Renal cortical epithelial cell (primary cell): ENCODE measurements at regions not wholly inside any gene's neighbourhood (a gene's known extent, or its start where the extent isn't known, plus 50 kb on each side); places are given as distances from the start of the nearest gene placed in this dataset.
"Not testable (repeated sequence)": the region's sequence is repeated elsewhere in the genome, so short reads cannot be mapped to it uniquely, and the experiment has no call there.

Experiments used
- DNase-seq: peaks from one replicate; pipeline ENCODE4 v3.0.0-alpha.2; 2011; ENCODE audit warnings: low read depth

DNA sequence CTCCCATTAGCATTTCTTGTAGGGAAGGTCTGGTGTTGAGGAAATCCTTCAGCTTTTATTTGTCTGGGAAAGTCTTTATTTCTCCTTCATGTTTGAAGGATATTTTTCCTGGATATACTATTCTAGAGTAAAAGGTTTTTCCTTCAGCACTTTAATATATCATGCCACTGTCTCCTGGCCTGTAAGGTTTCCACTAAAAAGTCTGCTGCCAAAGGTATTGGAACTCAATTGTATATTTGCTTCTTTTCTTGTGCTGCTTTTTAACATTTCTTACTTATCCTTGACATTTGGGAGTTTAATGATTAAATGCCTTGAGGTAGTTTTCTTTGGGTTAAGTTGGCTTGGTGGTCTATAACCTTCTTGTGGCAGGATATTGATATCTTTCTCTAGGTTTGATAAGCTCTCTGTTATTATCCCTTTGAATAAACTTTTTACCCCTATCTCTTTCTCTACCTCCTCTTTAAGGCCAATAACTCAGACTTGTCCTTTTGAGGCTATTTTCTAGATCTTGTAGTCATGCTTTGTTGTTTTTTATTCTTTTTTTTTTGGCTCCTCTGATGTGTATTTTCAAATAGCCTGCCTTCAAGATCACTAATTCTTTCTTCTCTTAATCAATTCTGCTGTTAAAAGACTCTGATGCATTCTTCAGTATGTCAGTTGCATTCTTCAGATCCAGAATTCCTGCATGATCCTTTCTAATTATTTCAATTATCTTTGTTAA is 225.0 kb upstream of the ZNF217 start:
- no peak for DNase-seq

DNA sequence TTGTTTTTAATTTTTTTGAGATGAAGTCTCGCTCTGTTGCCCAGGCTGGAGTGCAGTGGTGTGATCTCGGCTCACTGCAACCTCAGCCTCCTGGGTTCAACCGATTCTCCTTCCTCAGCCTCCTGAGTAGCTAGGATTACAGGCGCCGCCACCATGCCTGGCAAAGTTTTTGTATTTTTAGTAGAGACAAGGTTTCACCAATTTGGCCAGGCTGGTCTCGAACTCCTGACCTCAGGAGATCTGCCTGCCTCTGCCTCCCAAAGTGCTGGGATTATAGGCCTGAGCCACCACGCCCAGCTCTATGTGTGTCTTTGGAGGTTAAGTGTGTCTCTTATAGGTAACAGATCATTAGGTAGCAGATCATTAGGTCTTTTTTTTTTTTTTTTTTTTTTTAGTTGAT is 223.9 kb upstream of the ZNF217 start:
- not testable (repeated sequence) for DNase-seq

DNA sequence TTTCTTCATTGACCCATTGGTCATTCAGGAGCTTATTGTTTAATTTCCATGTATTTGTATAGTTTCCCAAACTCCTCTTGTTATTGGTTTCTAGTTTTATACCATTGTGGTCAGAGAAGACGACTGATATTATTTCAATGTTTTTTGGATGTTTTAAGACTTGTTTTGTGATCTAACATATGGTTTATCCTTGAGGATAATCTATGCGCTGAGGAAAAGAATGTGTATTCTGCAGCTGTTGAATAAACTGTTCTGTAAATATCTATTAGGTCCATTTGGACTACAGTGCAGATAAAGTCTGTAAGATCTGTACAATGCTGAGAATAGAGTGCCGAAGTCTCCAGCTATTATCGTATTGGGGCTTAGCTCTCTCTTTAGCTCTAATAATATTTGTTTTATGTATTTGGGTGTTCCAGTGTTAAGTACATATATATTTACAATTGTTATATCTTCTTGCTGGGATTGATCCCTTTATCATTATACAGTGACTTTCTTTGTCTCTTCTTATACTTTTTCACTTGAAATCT is 223.3 kb upstream of the ZNF217 start:
- DNase-seq: no peak

DNA sequence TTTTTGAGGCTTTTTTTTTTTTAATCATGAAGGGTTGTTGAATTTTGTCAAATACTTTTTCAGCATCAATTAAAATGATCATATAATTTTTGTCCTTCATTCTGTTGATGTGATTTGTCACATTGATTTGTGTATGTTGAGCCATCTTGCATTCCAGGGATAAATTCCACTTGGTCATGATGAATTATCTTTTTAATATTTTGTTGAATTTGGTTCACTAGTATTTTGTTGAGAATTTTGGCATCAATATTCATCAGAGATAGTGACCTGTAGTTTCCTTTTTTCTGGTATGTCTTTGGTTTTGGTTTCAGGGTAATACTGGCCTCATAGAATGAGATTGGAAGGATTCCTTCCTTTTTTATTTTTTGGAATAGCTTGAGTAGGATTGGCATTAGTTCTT is 221.9 kb upstream of the ZNF217 start:
- DNase-seq: no peak

DNA sequence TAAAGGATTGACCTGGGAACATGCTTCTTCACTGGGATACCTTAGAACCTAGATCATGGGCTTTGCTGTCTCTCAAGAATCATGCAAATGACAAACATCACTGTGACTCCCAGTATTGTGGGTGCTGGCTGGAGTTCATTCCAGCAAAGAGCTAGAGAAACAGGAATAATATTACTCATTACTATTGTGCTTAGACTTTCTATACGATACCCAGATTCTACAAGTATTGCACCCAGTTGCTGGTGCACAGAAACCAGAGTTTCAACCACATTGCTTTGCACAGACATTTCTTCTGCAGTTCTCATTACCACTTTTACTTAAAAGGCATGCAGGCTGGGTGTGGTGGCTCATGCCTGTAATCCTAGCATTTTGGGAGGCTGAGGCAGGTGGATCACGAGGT is 220.4 kb upstream of the ZNF217 start:
- DNase-seq: no peak

DNA sequence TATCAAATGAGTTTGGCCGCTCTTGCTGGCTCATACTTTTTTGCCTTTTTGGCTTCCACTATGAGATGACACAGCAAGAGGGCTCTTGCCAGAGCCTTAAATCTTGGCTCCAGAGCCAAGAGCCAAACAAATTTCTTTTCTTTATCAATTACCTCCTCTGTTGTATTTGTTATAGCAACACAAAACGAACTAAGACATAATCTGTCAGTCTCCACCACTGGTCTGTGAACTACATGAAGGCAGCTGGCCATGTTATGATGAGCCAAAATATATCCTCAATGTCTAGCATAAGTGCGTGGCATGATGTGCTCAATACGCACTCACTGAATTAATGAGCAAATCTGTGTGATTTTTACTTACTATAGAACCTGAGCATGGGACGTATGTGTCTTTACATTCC is 220.0 kb upstream of the ZNF217 start:
- no peak for DNase-seq

DNA sequence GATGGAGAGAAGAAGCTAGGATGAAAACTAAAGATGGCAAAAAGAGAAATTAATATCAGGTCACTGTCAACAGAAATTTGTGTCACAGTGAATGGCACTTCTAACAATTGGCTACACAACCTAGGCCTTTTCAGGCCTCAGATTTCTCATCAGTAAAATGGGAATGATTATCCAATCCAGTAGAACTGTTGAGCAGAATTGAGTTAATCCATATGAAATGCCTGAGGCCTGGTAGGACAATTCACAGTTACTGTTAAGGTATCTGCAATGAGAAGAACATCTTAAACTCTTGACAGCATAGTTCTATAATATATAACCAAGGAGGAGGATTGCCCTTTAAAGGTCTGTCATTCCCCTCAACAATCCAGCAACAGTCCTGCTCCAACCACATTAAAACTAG is 217.9 kb upstream of the ZNF217 start:
- DNase-seq: no peak

DNA sequence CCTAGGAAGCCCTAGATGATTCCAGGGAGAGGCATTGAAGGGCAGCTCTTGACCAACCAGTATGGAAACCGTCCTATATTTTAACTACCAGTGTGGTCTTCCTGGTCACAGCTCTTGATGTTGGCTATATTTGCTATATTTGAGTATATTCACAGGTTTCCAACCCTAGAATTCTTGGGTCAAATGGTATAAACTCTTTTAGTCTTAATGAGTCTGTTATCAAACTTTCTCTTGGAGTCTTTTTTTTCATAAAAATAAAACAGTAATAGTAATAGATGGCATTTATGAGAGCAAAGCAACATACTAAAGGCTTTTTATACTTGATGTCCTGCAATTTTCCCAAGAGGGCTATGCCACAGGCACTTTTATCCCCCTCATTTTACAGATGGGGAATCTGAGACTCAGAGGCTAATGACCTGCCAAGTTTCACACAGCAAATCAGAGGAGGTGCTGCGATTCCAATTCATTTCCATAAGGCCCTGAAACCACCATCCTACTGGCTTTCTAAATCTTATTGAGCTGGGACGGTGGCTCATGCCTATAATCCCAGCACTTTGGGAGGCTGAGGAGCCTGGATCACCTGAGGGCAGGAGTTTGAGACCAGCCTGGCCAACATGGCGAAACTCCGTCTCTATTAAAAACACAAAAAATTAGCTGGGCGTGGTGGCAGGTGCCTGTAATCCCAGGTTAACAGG is 217.2 kb upstream of the ZNF217 start:
- DNase-seq: no peak

DNA sequence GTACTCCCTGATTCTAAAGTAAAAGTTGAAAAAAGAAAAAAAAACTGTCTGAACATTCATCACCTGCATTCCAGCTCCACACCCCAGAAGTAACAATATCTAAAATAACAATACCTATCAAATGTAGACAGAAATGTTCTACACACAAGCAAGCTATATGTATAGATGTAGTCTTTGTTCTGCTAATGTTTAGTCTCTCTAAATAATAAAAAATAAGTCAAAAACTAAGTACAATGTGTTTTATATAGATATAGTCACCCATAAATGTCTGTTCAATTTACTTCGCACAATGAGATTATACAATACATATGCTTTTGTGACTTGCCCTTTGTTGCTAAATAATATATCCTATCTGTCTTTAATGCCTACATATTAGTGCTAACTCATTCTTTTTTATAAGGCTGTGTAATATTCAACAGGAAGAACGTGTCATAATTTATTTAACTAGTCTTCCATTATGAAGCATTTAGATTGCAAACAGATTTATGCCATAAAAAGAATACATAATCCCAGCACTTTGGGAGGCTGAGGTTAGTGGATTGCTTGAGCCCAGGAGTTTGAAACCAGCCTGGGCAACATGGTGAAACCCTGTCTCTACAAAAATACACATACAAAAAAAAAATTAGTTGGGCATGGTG is 216.2 kb upstream of the ZNF217 start:
- DNase-seq: no peak

DNA sequence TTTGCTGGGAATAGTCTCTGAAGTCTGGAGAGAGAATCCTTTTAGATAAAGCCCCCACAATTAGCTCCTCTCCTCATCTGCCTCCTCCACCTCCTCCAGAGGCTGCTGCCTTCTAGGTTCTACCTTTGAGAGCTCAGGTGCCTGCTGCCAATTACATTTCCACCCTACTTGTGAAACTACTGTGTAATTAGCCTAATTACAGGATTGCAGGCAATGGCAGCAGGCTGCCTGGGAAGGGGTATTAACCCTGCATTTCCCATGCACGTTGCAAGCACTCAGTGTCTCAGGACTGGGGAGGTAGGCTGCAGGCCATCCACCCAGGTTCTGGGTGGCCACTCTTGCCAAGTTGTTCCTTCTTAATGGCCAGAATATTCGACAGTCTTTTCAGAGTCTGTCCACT is 215.6 kb upstream of the ZNF217 start:
- no peak for DNase-seq

DNA sequence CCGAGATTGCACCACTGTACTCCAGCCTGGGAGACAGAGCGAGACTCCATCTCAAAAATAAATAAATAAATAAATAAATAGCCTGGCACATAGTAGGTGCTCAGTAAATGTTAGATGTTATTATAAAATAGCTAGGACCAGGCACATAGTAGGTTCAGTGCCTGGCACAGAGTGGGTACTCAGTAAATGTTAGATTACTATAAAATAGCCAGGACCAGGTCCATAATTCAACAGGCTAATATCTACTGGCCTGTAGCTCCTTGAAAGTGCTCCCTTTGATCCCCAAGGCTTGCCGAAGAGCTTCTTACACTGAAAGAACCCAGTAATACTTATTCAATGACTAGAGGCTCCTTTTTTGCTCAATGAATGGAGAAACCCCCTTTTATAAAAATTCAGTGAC is 215.1 kb upstream of the ZNF217 start:
- DNase-seq: no peak

DNA sequence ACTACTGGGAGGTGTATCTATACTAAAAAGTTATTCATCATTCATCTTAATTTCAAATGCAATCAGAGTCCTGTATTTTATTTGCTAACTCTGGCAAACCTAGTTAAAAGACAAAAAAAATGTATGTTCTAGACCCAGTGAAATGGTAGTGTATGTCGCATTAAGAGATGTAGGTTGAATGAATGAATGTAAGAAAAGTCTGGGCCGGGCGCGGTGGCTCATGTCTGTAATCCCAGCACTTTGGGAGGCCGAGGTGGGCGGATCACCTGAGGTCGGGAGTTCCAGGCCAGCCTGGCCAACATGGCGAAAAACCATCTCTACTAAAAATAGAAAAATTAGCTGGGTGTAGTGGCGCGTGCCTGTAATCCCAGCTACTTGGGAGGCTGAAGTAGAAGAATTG is 214.7 kb upstream of the ZNF217 start:
- not testable (repeated sequence) for DNase-seq

DNA sequence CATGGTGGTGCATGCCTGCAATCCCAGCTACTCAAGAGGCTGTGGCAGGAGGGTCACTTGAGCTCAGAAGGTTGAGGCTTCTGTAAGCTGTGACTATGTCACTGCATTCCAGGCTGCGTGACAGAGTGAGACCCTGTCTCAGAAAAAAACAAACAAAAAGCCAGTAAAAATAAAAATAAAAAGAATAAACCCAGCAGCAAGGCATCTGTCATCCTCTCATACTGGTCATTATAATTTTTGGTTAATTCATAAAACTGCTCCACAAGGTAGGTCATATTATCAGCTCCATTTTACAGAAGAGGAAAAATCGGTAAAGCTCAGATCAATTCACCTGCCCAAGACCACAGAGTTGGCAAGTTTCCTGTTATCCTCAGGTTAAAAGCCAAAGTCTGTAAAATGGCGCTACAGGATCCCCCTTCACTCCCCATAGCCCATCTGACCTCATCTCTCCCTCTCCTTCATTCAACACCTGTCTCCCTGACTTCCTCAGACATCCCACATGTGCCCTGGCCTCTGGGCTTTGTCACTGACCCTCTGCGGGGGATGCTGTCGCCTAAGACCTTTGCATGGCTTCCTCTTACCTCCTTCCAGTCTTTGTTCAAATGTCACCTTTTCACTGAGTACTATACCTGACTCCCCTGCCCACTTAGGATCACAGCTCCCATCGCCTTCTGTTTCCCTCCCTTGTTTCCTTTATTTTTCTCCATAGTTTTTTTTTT is 213.2 kb upstream of the ZNF217 start:
- no peak for DNase-seq

DNA sequence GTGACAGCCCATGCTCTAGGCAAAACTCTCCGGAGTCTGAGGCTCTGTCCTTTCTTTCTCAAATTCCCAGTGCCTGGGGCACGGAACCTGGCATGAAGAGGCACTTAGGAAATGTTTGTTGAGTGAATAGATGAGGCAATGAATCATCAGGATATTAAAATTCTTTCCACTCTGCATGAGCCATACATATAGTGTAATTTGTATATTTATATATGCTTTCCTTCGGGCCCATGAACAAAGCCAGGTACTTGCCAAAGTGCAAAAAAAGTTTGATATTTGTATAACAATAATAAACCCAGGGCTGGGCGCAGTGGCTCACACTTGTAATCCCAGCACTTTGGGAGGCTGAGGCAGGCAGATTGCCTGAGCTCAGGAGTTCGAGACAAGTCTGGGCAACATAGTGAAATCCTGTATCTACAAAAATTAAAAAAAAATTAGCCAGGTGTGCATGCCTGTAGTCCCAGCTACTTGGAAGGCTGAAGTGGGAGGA is 212.3 kb upstream of the ZNF217 start:
- peak; percentile 79 for DNase-seq

DNA sequence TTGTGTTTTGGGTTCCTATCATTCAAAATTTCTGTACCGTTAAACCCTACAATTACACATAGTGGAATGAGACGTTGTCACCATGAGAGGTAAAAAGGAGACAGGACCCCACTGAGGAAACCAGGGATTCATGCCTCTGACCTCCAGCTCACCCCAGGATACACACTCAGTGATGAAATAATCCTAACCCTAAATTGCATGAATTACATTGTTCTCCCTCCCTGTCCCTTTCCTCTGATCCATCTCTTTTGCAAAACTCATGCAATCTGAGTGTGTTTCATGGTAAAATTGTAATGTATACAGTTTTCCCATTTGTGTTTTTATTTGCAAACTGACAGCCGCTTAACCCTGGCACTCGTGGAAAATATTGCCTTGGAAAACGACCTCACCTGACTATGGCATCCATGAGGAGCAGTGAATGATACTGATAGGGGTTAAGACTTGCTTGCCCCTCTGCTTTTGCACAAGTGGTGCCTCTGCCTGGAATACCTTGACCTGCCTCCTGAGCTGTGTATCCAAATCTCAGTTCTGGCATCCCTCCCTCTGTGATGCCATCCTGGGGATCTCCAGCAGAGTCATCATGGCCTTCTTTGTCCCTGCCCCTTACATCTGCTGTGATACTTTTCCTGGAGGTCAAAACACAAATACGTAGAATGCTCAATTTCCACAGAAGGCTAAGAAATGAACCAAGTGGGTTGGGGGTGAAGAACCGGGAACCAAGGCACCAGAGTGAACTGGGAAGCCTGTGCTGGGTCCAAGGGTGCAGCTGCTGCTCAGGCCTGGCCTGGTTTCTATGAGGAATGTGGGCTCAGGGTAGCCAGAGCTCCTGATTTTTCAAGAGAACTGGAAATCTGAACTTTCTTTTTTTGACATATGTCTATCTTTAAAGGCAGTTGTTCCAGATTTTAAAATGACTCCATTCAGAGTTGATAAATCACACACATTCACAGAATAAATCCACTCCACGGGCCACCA is 211.6 kb upstream of the ZNF217 start:
- DNase-seq: no peak

DNA sequence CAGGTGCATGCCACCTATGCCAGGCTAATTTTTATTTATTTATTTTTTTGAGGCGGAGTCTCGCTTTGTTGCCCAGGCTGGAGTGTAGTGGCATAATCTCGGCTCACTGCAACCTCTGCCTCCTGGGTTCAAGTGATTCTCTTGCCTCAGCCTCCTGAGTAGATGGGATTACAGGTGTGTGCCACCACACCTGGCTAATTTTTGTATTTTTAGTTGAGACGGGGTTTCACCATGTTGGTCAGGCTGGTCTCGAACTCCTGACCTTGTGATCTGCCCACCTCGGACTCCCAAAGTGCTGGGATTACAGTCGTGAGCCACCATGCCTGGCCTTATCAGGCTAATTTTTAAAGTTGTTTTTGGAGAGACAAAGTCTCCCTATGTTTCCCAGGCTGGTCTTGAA is 210.7 kb upstream of the ZNF217 start:
- not testable (repeated sequence) for DNase-seq

DNA sequence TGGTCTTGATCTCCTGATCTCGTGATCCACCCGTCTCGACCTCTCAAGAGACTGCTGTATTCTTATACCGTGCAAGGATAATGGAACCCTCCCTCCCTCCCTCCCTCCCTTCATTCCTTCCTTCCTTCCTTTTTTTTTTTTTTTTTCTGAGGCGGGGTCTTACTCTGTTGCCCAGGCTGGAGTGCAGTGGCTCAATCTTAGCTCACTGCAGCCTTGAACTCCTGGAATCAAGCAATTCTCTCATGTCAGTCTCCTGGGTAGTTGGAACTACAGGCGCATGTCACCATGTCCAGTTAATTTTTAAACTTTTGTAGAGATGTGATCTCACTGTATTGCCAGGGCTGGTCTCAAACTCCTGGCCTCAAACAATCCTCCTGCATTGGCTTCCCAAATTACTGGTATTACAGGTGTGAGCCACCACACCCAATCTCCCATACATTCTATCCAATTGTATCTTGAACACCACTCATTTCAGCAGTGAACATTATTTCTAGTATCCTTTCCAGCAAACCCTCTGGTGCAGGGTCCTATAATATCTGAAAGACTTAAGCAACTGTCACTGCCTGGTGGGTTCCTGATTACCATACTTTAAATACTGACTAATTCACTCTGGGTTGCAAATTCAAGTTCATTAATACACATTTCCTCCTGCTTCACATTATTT is 210.0 kb upstream of the ZNF217 start:
- no peak for DNase-seq

DNA sequence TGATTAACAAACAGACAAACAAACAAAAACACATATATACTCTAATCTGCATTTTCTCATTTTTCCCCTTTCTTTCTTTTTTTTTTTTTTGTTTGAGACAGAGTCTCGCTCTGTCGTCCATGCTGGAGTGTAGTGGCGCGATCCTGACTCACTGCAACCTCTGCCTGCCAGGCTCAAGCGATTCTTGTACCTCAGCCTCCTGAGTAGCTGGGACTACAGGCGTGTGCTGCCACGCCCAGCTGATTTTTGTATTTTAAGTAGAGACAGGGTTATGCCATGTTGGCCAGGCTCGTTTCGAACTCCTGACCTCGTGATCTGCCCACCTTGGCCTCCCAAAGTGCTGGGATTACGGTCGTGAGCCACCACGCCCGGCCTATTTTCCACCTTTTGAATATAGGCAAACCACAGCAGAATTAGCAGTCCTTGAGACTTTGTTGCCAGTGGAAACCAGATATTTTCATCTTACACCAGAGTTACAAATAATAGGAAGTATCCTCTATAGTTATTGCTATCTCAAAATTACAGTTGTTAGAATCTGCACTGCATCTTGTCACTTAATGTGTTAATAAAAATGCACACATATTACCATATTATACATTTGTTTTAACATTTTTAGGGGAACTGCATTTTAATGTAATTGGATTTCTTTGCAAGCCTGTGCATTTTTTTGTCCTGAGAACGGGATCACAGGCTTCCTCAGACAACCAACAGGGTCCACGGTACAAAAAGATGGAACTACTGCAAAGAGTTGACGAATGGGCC is 208.2 kb upstream of the ZNF217 start:
- no peak for DNase-seq

DNA sequence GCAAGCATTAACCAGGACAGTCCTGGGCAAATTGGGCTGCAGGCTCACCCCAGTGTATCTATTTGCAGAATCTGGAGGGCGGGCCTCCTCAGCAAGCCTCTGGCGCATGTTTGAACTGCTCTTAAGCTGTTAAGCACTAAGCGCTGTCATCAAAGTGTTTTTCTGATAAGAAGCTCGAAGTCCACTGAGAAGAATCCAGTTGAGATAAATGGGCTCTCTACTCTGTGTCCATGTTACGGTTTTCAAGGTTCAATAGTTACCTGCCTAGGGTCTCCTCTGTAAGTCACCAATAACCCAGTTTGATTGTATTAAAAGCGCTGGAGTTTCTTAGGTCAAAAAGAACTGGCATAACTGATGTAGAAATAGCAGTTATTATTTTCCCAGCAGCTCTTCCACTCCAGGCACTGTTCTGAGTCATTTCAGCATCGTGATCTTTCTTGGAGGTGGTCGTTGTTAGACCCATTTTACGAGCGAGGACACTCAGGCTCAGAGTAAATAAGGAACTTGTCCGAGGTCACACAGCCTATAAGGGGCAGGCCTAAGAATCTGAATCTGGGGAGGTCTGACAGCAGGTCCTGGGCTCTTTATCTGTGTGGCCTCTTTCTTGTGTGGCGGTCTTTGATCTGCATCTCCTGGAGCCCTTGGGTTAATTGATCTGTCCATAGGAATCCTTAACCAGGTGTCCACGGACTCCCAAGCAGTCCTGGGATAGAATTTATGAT is 207.4 kb upstream of the ZNF217 start:
- no peak for DNase-seq
